ENCODE measurements at regions not wholly inside any gene's neighbourhood (a gene's known extent, or its start where the extent isn't known, plus 50 kb on each side); places are given as distances from the start of the nearest gene placed in this dataset.
A peak's percentile ranks its signal among the peaks of the same experiment; 100 is the strongest.
"Not testable (repeated sequence)": the region's sequence is repeated elsewhere in the genome, so short reads cannot be mapped to it uniquely, and the experiment has no call there.

DNA sequence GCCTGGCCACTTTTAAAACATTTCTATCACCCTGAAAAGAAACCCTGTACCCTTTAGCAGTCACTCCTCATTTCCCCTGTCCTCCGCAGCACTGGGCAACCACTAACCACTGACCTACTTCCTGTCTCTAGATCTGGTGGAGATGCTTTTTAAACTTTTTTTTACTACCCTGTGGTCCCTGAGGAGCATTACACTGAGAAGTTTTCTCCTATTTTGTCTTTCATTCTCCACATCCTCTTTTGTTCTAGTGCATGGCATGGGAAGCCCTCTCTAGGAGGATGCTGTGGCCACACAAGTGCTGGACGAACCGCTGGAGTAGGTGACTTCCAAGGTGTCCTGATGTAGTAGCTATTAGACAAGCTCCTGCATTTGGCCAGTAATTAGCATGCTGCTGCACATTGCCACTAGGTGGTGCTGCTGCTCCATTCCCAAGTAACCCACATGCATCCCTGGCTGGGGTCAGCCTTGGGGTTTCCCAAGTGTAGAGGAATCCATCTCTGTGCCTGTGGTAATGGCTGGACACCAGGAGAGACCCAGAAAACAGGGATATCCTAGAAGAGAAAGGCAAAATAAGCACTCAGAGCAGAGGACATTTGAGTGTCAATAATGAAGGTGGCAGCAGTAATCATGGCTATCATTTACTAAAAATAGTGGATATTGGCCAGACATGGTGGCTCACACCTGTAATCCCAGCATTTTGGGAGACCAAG lies 143.8 kb upstream of the CRHR1 start:
- no peaks in the 10 kb centered on the region for H3K4me1 ChIP-seq (ENCODE audit: insufficient read depth, low read length, poor library complexity, severe bottlenecking)
- no peaks in the 10 kb centered on the region for H3K27me3 ChIP-seq (ENCODE audit: insufficient read depth, low read length, poor library complexity, severe bottlenecking)
- H3K9me3 ChIP-seq (ENCODE audit: insufficient read depth, low read depth, low read length) = no peaks in the 10 kb centered on the region
- H3F3A ChIP-seq (ENCODE audit: low read depth) = no peaks in the 10 kb centered on the region
- no peak overlapping the region for H3K9ac ChIP-seq (ENCODE audit: low read depth, low read length, poor library complexity, severe bottlenecking)
- no peaks in the 10 kb centered on the region for H3K79me2 ChIP-seq (ENCODE audit: insufficient read depth, low read length)
- no peaks in the 10 kb centered on the region for H3K9me2 ChIP-seq (replicated peaks; ENCODE audit: low read depth, low read length)
- no peak overlapping the region for H3K4me3 ChIP-seq (ENCODE audit: low read length, poor library complexity, severe bottlenecking)
- H3K4me2 ChIP-seq (ENCODE audit: low read depth, low read length, poor library complexity, severe bottlenecking) = peak overlapping the region; percentile 58
- H4K20me1 ChIP-seq (ENCODE audit: insufficient read depth, low read length, poor library complexity, severe bottlenecking) = no peaks in the 10 kb centered on the region
- H2AFZ ChIP-seq (ENCODE audit: low read length) = no peak overlapping the region
- H3K36me3 ChIP-seq (ENCODE audit: insufficient read depth, low read length) = peaks cover 23% of the 10 kb centered on the region; the same call in 1 of the 2 replicates
- TF ChIP-seq, protein P1, sequence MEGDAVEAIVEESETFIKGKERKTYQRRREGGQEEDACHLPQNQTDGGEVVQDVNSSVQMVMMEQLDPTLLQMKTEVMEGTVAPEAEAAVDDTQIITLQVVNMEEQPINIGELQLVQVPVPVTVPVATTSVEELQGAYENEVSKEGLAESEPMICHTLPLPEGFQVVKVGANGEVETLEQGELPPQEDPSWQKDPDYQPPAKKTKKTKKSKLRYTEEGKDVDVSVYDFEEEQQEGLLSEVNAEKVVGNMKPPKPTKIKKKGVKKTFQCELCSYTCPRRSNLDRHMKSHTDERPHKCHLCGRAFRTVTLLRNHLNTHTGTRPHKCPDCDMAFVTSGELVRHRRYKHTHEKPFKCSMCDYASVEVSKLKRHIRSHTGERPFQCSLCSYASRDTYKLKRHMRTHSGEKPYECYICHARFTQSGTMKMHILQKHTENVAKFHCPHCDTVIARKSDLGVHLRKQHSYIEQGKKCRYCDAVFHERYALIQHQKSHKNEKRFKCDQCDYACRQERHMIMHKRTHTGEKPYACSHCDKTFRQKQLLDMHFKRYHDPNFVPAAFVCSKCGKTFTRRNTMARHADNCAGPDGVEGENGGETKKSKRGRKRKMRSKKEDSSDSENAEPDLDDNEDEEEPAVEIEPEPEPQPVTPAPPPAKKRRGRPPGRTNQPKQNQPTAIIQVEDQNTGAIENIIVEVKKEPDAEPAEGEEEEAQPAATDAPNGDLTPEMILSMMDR (conservative IDR thresholded peaks at IDR 0.05; ENCODE audit: low read length) = peak; percentile 100
- no peak for TF ChIP-seq EZH2phosphoT487 (IDR thresholded peaks at IDR 0.05; ENCODE audit: borderline replicate concordance)

DNA sequence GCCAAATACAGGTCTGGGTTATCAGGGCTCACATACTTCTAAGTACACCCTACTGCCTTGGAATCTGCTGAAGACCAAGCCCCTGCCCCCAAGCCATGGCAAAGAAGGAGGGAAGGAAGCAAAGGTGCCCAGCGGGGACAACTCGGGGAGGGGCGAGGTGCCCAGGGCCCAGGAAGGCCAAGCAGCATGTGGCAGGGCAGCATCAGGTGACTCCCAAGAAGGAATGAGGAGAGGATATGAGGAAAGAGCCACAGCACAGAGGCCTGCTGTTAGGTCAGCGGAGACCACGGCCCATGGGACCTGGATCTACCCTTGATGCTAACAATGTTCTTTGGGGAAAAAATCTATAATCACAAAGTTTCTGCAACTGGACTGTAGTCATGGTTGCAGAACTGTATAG lies 142.6 kb upstream of the CRHR1 start:
- no peak for TF ChIP-seq EZH2phosphoT487 (IDR thresholded peaks at IDR 0.05; ENCODE audit: borderline replicate concordance)
- TF ChIP-seq, protein P1 (conservative IDR thresholded peaks at IDR 0.05; ENCODE audit: low read length) = no peak
- H3K4me2 ChIP-seq (ENCODE audit: low read depth, low read length, poor library complexity, severe bottlenecking) = no peak overlapping the region
- H3K27me3 ChIP-seq (ENCODE audit: insufficient read depth, low read length, poor library complexity, severe bottlenecking) = no peaks in the 10 kb centered on the region
- H3K36me3 ChIP-seq (ENCODE audit: insufficient read depth, low read length) = peaks cover 10% of the 10 kb centered on the region; the same call in 1 of the 2 replicates
- no peak overlapping the region for H3K9ac ChIP-seq (ENCODE audit: low read depth, low read length, poor library complexity, severe bottlenecking)
- no peaks in the 10 kb centered on the region for H3F3A ChIP-seq (ENCODE audit: low read depth)
- H3K4me3 ChIP-seq (ENCODE audit: low read length, poor library complexity, severe bottlenecking) = no peak overlapping the region
- no peaks in the 10 kb centered on the region for H3K9me2 ChIP-seq (replicated peaks; ENCODE audit: low read depth, low read length)
- no peak overlapping the region for H2AFZ ChIP-seq (ENCODE audit: low read length)
- no peaks in the 10 kb centered on the region for H3K79me2 ChIP-seq (ENCODE audit: insufficient read depth, low read length)
- H3K4me1 ChIP-seq (ENCODE audit: insufficient read depth, low read length, poor library complexity, severe bottlenecking) = peaks cover 12% of the 10 kb centered on the region
- no peaks in the 10 kb centered on the region for H4K20me1 ChIP-seq (ENCODE audit: insufficient read depth, low read length, poor library complexity, severe bottlenecking)
- no peaks in the 10 kb centered on the region for H3K9me3 ChIP-seq (ENCODE audit: insufficient read depth, low read depth, low read length)

DNA sequence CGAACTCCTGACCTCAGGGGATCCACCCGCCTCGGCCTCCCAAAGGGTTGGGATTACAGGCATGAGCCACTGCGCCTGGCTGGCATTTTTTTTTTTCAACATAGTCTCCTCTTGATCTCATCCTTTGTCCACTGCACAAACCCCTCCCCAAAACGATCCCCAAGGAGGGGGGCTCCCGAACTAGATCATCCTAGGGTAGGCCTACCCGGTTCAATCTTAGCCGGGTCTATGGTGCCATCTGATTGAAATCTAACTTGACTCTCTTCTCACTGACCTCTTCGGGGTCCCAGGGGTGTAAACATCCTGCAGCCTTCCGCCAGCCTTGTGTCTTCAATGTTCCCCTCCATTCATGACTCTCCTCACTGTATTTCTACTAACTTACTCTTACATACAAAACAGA lies 140.5 kb upstream of the CRHR1 start:
- no peak overlapping the region for H2AFZ ChIP-seq (ENCODE audit: low read length)
- no peaks in the 10 kb centered on the region for H3K27me3 ChIP-seq (ENCODE audit: insufficient read depth, low read length, poor library complexity, severe bottlenecking)
- no peak overlapping the region for H3K4me3 ChIP-seq (ENCODE audit: low read length, poor library complexity, severe bottlenecking)
- H3K9ac ChIP-seq (ENCODE audit: low read depth, low read length, poor library complexity, severe bottlenecking) = no peak overlapping the region
- TF ChIP-seq, protein P1 (conservative IDR thresholded peaks at IDR 0.05; ENCODE audit: low read length) = no peak
- no peak for TF ChIP-seq EZH2phosphoT487 (IDR thresholded peaks at IDR 0.05; ENCODE audit: borderline replicate concordance)
- no peaks in the 10 kb centered on the region; the same call in 1 of the 2 replicates for H3K36me3 ChIP-seq (ENCODE audit: insufficient read depth, low read length)
- peaks cover 12% of the 10 kb centered on the region for H3K4me1 ChIP-seq (ENCODE audit: insufficient read depth, low read length, poor library complexity, severe bottlenecking)
- H3K4me2 ChIP-seq (ENCODE audit: low read depth, low read length, poor library complexity, severe bottlenecking) = no peak overlapping the region
- no peaks in the 10 kb centered on the region for H4K20me1 ChIP-seq (ENCODE audit: insufficient read depth, low read length, poor library complexity, severe bottlenecking)
- no peaks in the 10 kb centered on the region for H3F3A ChIP-seq (ENCODE audit: low read depth)
- H3K79me2 ChIP-seq (ENCODE audit: insufficient read depth, low read length) = no peaks in the 10 kb centered on the region
- no peaks in the 10 kb centered on the region for H3K9me2 ChIP-seq (replicated peaks; ENCODE audit: low read depth, low read length)
- no peaks in the 10 kb centered on the region for H3K9me3 ChIP-seq (ENCODE audit: insufficient read depth, low read depth, low read length)

DNA sequence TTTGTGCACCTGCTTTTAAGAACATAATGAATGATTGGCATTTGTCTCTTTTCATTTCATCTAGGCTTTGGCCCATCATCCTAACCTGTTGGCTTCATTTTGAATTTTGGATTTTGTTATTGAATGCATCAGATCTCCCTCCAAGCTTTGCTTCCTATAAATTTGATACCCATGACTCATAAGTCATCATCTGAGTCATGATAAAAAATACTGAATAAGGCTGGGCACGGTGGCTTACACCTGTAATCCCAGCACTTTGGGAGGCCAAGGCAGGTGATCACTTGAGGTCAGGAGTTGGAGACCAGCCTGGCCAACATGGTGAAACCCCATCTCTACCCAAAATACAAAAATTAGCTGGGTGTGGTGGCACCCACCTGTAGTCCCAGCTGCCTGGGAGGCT lies 139.5 kb upstream of the CRHR1 start:
- H2AFZ ChIP-seq (ENCODE audit: low read length); H3K9me2 ChIP-seq (replicated peaks; ENCODE audit: low read depth, low read length); H3K4me3 ChIP-seq (ENCODE audit: low read length, poor library complexity, severe bottlenecking); H3K4me2 ChIP-seq (ENCODE audit: low read depth, low read length, poor library complexity, severe bottlenecking); H3K9me3 ChIP-seq (ENCODE audit: insufficient read depth, low read depth, low read length); H3K27me3 ChIP-seq (ENCODE audit: insufficient read depth, low read length, poor library complexity, severe bottlenecking); H3K79me2 ChIP-seq (ENCODE audit: insufficient read depth, low read length); H4K20me1 ChIP-seq (ENCODE audit: insufficient read depth, low read length, poor library complexity, severe bottlenecking); H3F3A ChIP-seq (ENCODE audit: low read depth); H3K36me3 ChIP-seq (ENCODE audit: insufficient read depth, low read length); H3K9ac ChIP-seq (ENCODE audit: low read depth, low read length, poor library complexity, severe bottlenecking): not testable (repeated sequence)
- peaks cover 12% of the 10 kb centered on the region for H3K4me1 ChIP-seq (ENCODE audit: insufficient read depth, low read length, poor library complexity, severe bottlenecking)

Measured in Loucy (cell line).